SK-N-SH (cell line): ENCODE measurements at regions not wholly inside any gene's neighbourhood (a gene's known extent, or its start where the extent isn't known, plus 50 kb on each side); places are given as distances from the start of the nearest gene placed in this dataset.

Experiments
- CTCF ChIA-PET: fragments of 300-600, 350-600 bp; formaldehyde crosslinking; extraction: SDS; loops from one replicate; lab custom pipeline; 2021; lab: Yijun Ruan, JAX
- POLR2A ChIA-PET: fragments of 350-600 bp; sonication (Branson Sonifier 250); formaldehyde crosslinking; extraction: SDS; loops from one replicate; lab custom pipeline; 2020; ENCODE audit warnings: antibody characterized with exemption, inconsistent platforms; lab: Yijun Ruan, JAX
- DNase-seq: peaks from one replicate; pipeline ENCODE4 v3.0.0; 2012
- H2AFZ ChIP-seq: fragments of 200-600 bp; sonication (generic); 2 replicates; pipeline ENCODE4 v1.8.1; 2016; ENCODE audit warnings: antibody characterized with exemption, mild to moderate bottlenecking, low read depth
- H3F3A ChIP-seq: fragments of 200-600 bp; sonication (generic); replicated peaks from 2 replicates; pipeline ENCODE3; 2016; ENCODE audit warnings: antibody characterized with exemption, mild to moderate bottlenecking; ENCODE audit not compliant: insufficient read depth
- H3K27ac ChIP-seq, 2 experiments: fragments of 200-500 bp in 1 of 2; fragments of 200-600 bp in 1 of 2; sonication (Bioruptor generic) in 1 of 2; sonication (generic), shearing (Covaris generic) in 1 of 2; 2 replicates each; pipeline versions ENCODE4 v1.5.1 to v1.6.1; 2014 to 2016; ENCODE audit warnings: low read depth in 2 of 2, inconsistent platforms in 1 of 2, low read length in 1 of 2, mild to moderate bottlenecking in 1 of 2, mixed read lengths in 1 of 2
- H3K27me3 ChIP-seq: fragments of 200-600 bp; sonication (generic), shearing (Covaris generic); 2 replicates; pipeline ENCODE4 v1.6.1; 2016; ENCODE audit warnings: mixed run types; ENCODE audit not compliant: insufficient read depth
- H3K36me3 ChIP-seq, 2 experiments: fragments of 200-500 bp in 1 of 2; fragments of 200-600 bp in 1 of 2; sonication (Bioruptor generic) in 1 of 2; sonication (generic) in 1 of 2; replicated peaks in 1 of 2; 2 replicates each; pipeline versions ENCODE3 to v1.5.1; 2014 to 2016; ENCODE audit warnings: low read length in 1 of 2, mild to moderate bottlenecking in 1 of 2; ENCODE audit not compliant: insufficient read depth in 2 of 2, control insufficient read depth in 1 of 2
- H3K4me1 ChIP-seq, 2 experiments: fragments of 200-500 bp in 1 of 2; fragments of 200-600 bp in 1 of 2; sonication (Bioruptor generic) in 1 of 2; sonication (generic), shearing (Covaris generic) in 1 of 2; 2 replicates each; pipeline versions ENCODE4 v1.5.1 to v1.6.1; 2014 to 2016; ENCODE audit warnings: low read depth in 1 of 2, low read length in 1 of 2, mixed run types in 1 of 2; ENCODE audit not compliant: insufficient read depth in 2 of 2, control insufficient read depth in 1 of 2
- H3K4me2 ChIP-seq: fragments of 200-600 bp; sonication (generic), shearing (Covaris generic); 2 replicates; pipeline ENCODE4 v1.6.1; 2017; ENCODE audit warnings: mixed run types
- H3K4me3 ChIP-seq, 2 experiments: fragments of 200-500 bp in 1 of 2; fragments of 200-600 bp in 1 of 2; sonication (Bioruptor generic) in 1 of 2; sonication (generic), shearing (Covaris generic) in 1 of 2; 2 replicates each; pipeline versions ENCODE4 v1.5.1 to v1.8.1; 2014 to 2016; ENCODE audit warnings: low read depth in 2 of 2, inconsistent platforms in 1 of 2, low read length in 1 of 2, mild to moderate bottlenecking in 1 of 2, mixed read lengths in 1 of 2, moderate library complexity in 1 of 2
- H3K79me2 ChIP-seq: fragments of 200-600 bp; sonication (generic); 2 replicates; pipeline ENCODE4 v1.8.1; 2017; ENCODE audit warnings: mild to moderate bottlenecking; ENCODE audit not compliant: insufficient read depth
- H3K9ac ChIP-seq: fragments of 200-600 bp; sonication (generic); 2 replicates; pipeline ENCODE4 v1.6.1; 2017; ENCODE audit warnings: mixed run types
- H3K9me2 ChIP-seq: fragments of 200-600 bp; sonication (generic); 2 replicates; pipeline ENCODE4 v1.6.1; 2017; ENCODE audit warnings: mixed run types
- H3K9me3 ChIP-seq: fragments of 200-600 bp; sonication (generic); 2 replicates; pipeline ENCODE4 v1.6.1; 2017; ENCODE audit warnings: mixed run types, mild to moderate bottlenecking, moderate library complexity
- H4K20me1 ChIP-seq: fragments of 200-600 bp; sonication (generic); 2 replicates; pipeline ENCODE4 v1.6.1; 2017; ENCODE audit warnings: mild to moderate bottlenecking, mixed run types; ENCODE audit not compliant: insufficient read depth
- CHD2 ChIP-seq: fragments of 150-350 bp; IDR thresholded peaks from 2 replicates; pipeline ENCODE4 v1.6.1; 2018; ENCODE audit warnings: low read length; ENCODE audit not compliant: partially characterized antibody
- EZH2phosphoT487 ChIP-seq: fragments of 200-600 bp; sonication (generic); IDR thresholded peaks from 2 replicates; pipeline ENCODE4 v1.6.1; 2017; ENCODE audit warnings: low read depth, mixed run types, mild to moderate bottlenecking, antibody characterized with exemption, moderate library complexity, borderline replicate concordance
- FOXJ3 ChIP-seq: sonication (generic); formaldehyde crosslinking; IDR thresholded peaks from 2 replicates; pipeline ENCODE4 v1.5.1; 2020; ENCODE audit warnings: mild to moderate bottlenecking, missing genetic modification reagents
- GABPA ChIP-seq: IDR thresholded peaks from 2 replicates; pipeline ENCODE4 v1.4.0; 2012; ENCODE audit warnings: low read depth, mild to moderate bottlenecking
- GATA2 ChIP-seq: sonication (generic); formaldehyde crosslinking; IDR thresholded peaks from 2 replicates; pipeline ENCODE4 v1.5.0; 2020; ENCODE audit warnings: mild to moderate bottlenecking, missing genetic modification reagents
- JUND ChIP-seq: IDR thresholded peaks from 2 replicates; pipeline ENCODE4 v1.4.0; 2012
- MXI1 ChIP-seq: IDR thresholded peaks from 2 replicates; pipeline ENCODE4 v1.6.1; 2012; ENCODE audit warnings: mild to moderate bottlenecking, low read depth, low read length, improper control_type of control experiment
- NFIC ChIP-seq: IDR thresholded peaks from 2 replicates; pipeline ENCODE4 v1.4.0; 2012; ENCODE audit warnings: borderline replicate concordance
- POLR2AphosphoS5 ChIP-seq: IDR thresholded peaks from 2 replicates; pipeline ENCODE4 v1.6.1; 2012; ENCODE audit warnings: low read depth, low read length
- RFX5 ChIP-seq: IDR thresholded peaks from 2 replicates; pipeline ENCODE4 v1.6.1; 2012; ENCODE audit warnings: mild to moderate bottlenecking, improper control_type of control experiment, low read length
- SIN3A ChIP-seq: IDR thresholded peaks from 2 replicates; pipeline ENCODE4 v1.6.1; 2012; ENCODE audit warnings: low read depth, mild to moderate bottlenecking, low read length, moderate library complexity, borderline replicate concordance
- TAF1 ChIP-seq: IDR thresholded peaks from 2 replicates; pipeline ENCODE4 v1.6.1; 2012; ENCODE audit warnings: low read depth, mild to moderate bottlenecking, low read length, moderate library complexity, borderline replicate concordance
- TEAD4 ChIP-seq: IDR thresholded peaks from 2 replicates; pipeline ENCODE4 v1.4.0; 2012; ENCODE audit warnings: mild to moderate bottlenecking, borderline replicate concordance; ENCODE audit not compliant: insufficient read depth
- WGBS: methylation state at CpG from one replicate; pipeline ENCODE4 v1.1.6; 2017; ENCODE audit warnings: low lambda C conversion rate; 5-methylcytosine and 5-hydroxymethylcytosine counted together
- TF ChIP-seq, protein P1 (sequence below): fragments of 200-600 bp; sonication (generic); IDR thresholded peaks from 2 replicates; pipeline ENCODE4 v1.6.1; 2017; ENCODE audit warnings: antibody characterized with exemption, mild to moderate bottlenecking, moderate library complexity
- TF ChIP-seq, protein P2 (sequence below): IDR thresholded peaks from 2 replicates; pipeline ENCODE4 v1.4.0; 2012; ENCODE audit warnings: low read depth, borderline replicate concordance
- TF ChIP-seq, protein P3 (sequence below): IDR thresholded peaks from 2 replicates; pipeline ENCODE4 v1.6.1; 2012; ENCODE audit warnings: mild to moderate bottlenecking, low read depth, low read length, moderate library complexity
- TF ChIP-seq, protein P4 (sequence below): fragments of 150-350 bp; IDR thresholded peaks from 2 replicates; pipeline ENCODE4 v1.6.1; 2016; ENCODE audit warnings: mild to moderate bottlenecking, low read depth, low read length

DNA sequence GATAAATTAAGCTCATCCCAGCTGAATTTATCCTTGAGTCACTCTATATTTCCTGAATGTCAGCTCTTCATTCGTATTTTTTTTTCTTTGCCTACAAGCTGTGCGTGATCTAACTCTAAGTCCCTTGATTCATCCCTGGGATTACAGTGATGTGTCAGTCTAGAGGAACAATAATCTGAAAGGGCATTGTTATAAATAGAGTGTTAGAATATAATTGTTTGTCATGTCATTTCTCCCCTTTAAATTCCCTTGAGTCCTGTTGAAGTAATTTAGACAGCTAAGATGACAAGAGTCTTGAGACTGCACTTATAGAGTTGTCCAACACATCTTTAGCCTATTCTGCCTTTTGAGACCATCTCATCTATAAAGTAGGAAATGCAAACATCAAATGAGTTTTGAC is 621.8 kb downstream of the ZIC1 start:
- DNase-seq: no peak
- Histone ChIP-seq H4K20me1 (no peaks in the 10 kb centered on the region), H3K79me2 (no peaks in the 10 kb centered on the region), H3K4me1 (no peaks in the 10 kb centered on the region), H3F3A (peaks cover 11% of the 10 kb centered on the region), H3K27ac (no peak overlapping the region), H3K4me3 (no peak overlapping the region), H2AFZ (no peak overlapping the region), H3K9ac (no peak overlapping the region), H3K4me2 (no peak overlapping the region), H3K9me3 (no peaks in the 10 kb centered on the region), H3K36me3 (no peaks in the 10 kb centered on the region), H3K9me2 (no peaks in the 10 kb centered on the region), H3K27me3 (no peaks in the 10 kb centered on the region)
- ChIA-PET POLR2A (no interaction called here), CTCF (interaction anchor here (1.0 kb wide), 1 partner anchor 59 kb away, joined by 3 read pairs; no protein-coding TSS in a partner anchor)
- 78% methylated on average over 2 of the region's 2 CpGs for WGBS
- TF ChIP-seq, protein P1, sequence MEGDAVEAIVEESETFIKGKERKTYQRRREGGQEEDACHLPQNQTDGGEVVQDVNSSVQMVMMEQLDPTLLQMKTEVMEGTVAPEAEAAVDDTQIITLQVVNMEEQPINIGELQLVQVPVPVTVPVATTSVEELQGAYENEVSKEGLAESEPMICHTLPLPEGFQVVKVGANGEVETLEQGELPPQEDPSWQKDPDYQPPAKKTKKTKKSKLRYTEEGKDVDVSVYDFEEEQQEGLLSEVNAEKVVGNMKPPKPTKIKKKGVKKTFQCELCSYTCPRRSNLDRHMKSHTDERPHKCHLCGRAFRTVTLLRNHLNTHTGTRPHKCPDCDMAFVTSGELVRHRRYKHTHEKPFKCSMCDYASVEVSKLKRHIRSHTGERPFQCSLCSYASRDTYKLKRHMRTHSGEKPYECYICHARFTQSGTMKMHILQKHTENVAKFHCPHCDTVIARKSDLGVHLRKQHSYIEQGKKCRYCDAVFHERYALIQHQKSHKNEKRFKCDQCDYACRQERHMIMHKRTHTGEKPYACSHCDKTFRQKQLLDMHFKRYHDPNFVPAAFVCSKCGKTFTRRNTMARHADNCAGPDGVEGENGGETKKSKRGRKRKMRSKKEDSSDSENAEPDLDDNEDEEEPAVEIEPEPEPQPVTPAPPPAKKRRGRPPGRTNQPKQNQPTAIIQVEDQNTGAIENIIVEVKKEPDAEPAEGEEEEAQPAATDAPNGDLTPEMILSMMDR: no peak
- TF ChIP-seq TEAD4 (no peak), SIN3A (no peak), GABPA (no peak), FOXJ3 (CRISPR knock-in tag) (no peak), MXI1 (no peak), CHD2 (no peak), EZH2phosphoT487 (no peak), NFIC (no peak), RFX5 (no peak), TAF1 (no peak), JUND (no peak), GATA2 (CRISPR knock-in tag) (no peak), POLR2AphosphoS5 (no peak)
- TF ChIP-seq, protein P2, sequence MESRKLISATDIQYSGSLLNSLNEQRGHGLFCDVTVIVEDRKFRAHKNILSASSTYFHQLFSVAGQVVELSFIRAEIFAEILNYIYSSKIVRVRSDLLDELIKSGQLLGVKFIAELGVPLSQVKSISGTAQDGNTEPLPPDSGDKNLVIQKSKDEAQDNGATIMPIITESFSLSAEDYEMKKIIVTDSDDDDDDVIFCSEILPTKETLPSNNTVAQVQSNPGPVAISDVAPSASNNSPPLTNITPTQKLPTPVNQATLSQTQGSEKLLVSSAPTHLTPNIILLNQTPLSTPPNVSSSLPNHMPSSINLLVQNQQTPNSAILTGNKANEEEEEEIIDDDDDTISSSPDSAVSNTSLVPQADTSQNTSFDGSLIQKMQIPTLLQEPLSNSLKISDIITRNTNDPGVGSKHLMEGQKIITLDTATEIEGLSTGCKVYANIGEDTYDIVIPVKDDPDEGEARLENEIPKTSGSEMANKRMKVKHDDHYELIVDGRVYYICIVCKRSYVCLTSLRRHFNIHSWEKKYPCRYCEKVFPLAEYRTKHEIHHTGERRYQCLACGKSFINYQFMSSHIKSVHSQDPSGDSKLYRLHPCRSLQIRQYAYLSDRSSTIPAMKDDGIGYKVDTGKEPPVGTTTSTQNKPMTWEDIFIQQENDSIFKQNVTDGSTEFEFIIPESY: no peak
- TF ChIP-seq, protein P3, sequence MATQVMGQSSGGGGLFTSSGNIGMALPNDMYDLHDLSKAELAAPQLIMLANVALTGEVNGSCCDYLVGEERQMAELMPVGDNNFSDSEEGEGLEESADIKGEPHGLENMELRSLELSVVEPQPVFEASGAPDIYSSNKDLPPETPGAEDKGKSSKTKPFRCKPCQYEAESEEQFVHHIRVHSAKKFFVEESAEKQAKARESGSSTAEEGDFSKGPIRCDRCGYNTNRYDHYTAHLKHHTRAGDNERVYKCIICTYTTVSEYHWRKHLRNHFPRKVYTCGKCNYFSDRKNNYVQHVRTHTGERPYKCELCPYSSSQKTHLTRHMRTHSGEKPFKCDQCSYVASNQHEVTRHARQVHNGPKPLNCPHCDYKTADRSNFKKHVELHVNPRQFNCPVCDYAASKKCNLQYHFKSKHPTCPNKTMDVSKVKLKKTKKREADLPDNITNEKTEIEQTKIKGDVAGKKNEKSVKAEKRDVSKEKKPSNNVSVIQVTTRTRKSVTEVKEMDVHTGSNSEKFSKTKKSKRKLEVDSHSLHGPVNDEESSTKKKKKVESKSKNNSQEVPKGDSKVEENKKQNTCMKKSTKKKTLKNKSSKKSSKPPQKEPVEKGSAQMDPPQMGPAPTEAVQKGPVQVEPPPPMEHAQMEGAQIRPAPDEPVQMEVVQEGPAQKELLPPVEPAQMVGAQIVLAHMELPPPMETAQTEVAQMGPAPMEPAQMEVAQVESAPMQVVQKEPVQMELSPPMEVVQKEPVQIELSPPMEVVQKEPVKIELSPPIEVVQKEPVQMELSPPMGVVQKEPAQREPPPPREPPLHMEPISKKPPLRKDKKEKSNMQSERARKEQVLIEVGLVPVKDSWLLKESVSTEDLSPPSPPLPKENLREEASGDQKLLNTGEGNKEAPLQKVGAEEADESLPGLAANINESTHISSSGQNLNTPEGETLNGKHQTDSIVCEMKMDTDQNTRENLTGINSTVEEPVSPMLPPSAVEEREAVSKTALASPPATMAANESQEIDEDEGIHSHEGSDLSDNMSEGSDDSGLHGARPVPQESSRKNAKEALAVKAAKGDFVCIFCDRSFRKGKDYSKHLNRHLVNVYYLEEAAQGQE: no peak
- TF ChIP-seq, protein P4, sequence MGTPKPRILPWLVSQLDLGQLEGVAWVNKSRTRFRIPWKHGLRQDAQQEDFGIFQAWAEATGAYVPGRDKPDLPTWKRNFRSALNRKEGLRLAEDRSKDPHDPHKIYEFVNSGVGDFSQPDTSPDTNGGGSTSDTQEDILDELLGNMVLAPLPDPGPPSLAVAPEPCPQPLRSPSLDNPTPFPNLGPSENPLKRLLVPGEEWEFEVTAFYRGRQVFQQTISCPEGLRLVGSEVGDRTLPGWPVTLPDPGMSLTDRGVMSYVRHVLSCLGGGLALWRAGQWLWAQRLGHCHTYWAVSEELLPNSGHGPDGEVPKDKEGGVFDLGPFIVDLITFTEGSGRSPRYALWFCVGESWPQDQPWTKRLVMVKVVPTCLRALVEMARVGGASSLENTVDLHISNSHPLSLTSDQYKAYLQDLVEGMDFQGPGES: no peak
